ENCODE measurements at regions not wholly inside any gene's neighbourhood (a gene's known extent, or its start where the extent isn't known, plus 50 kb on each side); places are given as distances from the start of the nearest gene placed in this dataset.

GRCh38 chr5:2378976-2379375 is 372.5 kb downstream of the IRX2 start:
- Histone ChIP-seq H2AFZ (ENCODE audit: low read depth, low read length) (no peak overlapping the region), H3K9ac (ENCODE audit: low read depth, low read length) (no peak overlapping the region), H3K36me3 (ENCODE audit: insufficient read depth, low read length) (no peaks in the 10 kb centered on the region), H3K9me3 (ENCODE audit: insufficient read depth, low read length, severe bottlenecking) (no peaks in the 10 kb centered on the region), H3K4me1 (ENCODE audit: insufficient read depth, low read length) (no peaks in the 10 kb centered on the region), H4K20me1 (ENCODE audit: insufficient read depth, low read length) (no peaks in the 10 kb centered on the region), H3K27ac (ENCODE audit: low read length) (no peak overlapping the region), H3K79me2 (ENCODE audit: insufficient read depth, low read length) (no peaks in the 10 kb centered on the region), H3K4me2 (ENCODE audit: insufficient read depth, low read length) (no peak overlapping the region), H3K4me3 (ENCODE audit: low read depth in 1 of 2, low read length in 2 of 2) (no peak overlapping the region), H3K27me3 (ENCODE audit: insufficient read depth, low read length, poor library complexity) (peaks cover 6% of the 10 kb centered on the region)
- DNase-seq (no peak), ATAC-seq (ENCODE audit: insufficient read depth, low read depth) (no peak)
- no peak for TF ChIP-seq CTCF (IDR thresholded peaks at IDR 0.05; ENCODE audit: borderline replicate concordance, extremely low read depth, low read length, poor library complexity, severe bottlenecking)
- TF ChIP-seq EZH2 (IDR thresholded peaks at IDR 0.05; ENCODE audit: borderline replicate concordance, low read depth, low read length, severe bottlenecking) = no peak

- Histone ChIP-seq H3K9me3 (ENCODE audit: insufficient read depth, low read length, severe bottlenecking) (no peaks in the 10 kb centered on the region), H3K9ac (ENCODE audit: low read depth, low read length) (no peak overlapping the region), H2AFZ (ENCODE audit: low read depth, low read length) (no peak overlapping the region), H3K27ac (ENCODE audit: low read length) (no peak overlapping the region), H3K4me3 (ENCODE audit: low read depth in 1 of 2, low read length in 2 of 2) (no peak overlapping the region), H3K27me3 (ENCODE audit: insufficient read depth, low read length, poor library complexity) (peaks cover 6% of the 10 kb centered on the region), H3K79me2 (ENCODE audit: insufficient read depth, low read length) (no peaks in the 10 kb centered on the region), H3K4me1 (ENCODE audit: insufficient read depth, low read length) (no peaks in the 10 kb centered on the region), H3K4me2 (ENCODE audit: insufficient read depth, low read length) (no peak overlapping the region), H4K20me1 (ENCODE audit: insufficient read depth, low read length) (no peaks in the 10 kb centered on the region), H3K36me3 (ENCODE audit: insufficient read depth, low read length) (no peaks in the 10 kb centered on the region)
- ATAC-seq (ENCODE audit: insufficient read depth, low read depth) (no peak), DNase-seq (no peak)
- TF ChIP-seq CTCF (IDR thresholded peaks at IDR 0.05; ENCODE audit: borderline replicate concordance, extremely low read depth, low read length, poor library complexity, severe bottlenecking) (no peak), EZH2 (IDR thresholded peaks at IDR 0.05; ENCODE audit: borderline replicate concordance, low read depth, low read length, severe bottlenecking) (no peak)
Observed at GRCh38 chr5:2378108-2378507, 373.4 kb downstream of the IRX2 start.

- H3K4me2 ChIP-seq (ENCODE audit: insufficient read depth, low read length) = no peak overlapping the region
- TF ChIP-seq EZH2 (IDR thresholded peaks at IDR 0.05; ENCODE audit: borderline replicate concordance, low read depth, low read length, severe bottlenecking) = no peak
- no peak for TF ChIP-seq CTCF (IDR thresholded peaks at IDR 0.05; ENCODE audit: borderline replicate concordance, extremely low read depth, low read length, poor library complexity, severe bottlenecking)
- H3K27ac ChIP-seq (ENCODE audit: low read length) = no peak overlapping the region
- H3K36me3 ChIP-seq (ENCODE audit: insufficient read depth, low read length) = no peaks in the 10 kb centered on the region
- H2AFZ ChIP-seq (ENCODE audit: low read depth, low read length) = no peak overlapping the region
- H3K27me3 ChIP-seq (ENCODE audit: insufficient read depth, low read length, poor library complexity) = peaks cover 6% of the 10 kb centered on the region
- no peaks in the 10 kb centered on the region for H3K79me2 ChIP-seq (ENCODE audit: insufficient read depth, low read length)
- H3K9me3 ChIP-seq (ENCODE audit: insufficient read depth, low read length, severe bottlenecking) = no peaks in the 10 kb centered on the region
- no peaks in the 10 kb centered on the region for H3K4me1 ChIP-seq (ENCODE audit: insufficient read depth, low read length)
- ATAC-seq (ENCODE audit: insufficient read depth, low read depth) (no peak), DNase-seq (no peak)
- H4K20me1 ChIP-seq (ENCODE audit: insufficient read depth, low read length) = no peaks in the 10 kb centered on the region
- H3K9ac ChIP-seq (ENCODE audit: low read depth, low read length) = no peak overlapping the region
- no peak overlapping the region for H3K4me3 ChIP-seq (ENCODE audit: low read depth in 1 of 2, low read length in 2 of 2)
Observed at GRCh38 chr5:2376486-2376885, 375.0 kb downstream of the IRX2 start.

- Histone ChIP-seq H3K27ac (ENCODE audit: low read length) (no peak overlapping the region), H2AFZ (ENCODE audit: low read depth, low read length) (no peak overlapping the region), H3K4me3 (ENCODE audit: low read depth in 1 of 2, low read length in 2 of 2) (no peak overlapping the region), H3K79me2 (ENCODE audit: insufficient read depth, low read length) (no peaks in the 10 kb centered on the region), H3K27me3 (ENCODE audit: insufficient read depth, low read length, poor library complexity) (peaks cover 6% of the 10 kb centered on the region), H3K9ac (ENCODE audit: low read depth, low read length) (no peak overlapping the region), H4K20me1 (ENCODE audit: insufficient read depth, low read length) (no peaks in the 10 kb centered on the region), H3K4me2 (ENCODE audit: insufficient read depth, low read length) (no peak overlapping the region), H3K4me1 (ENCODE audit: insufficient read depth, low read length) (no peaks in the 10 kb centered on the region), H3K9me3 (ENCODE audit: insufficient read depth, low read length, severe bottlenecking) (no peaks in the 10 kb centered on the region), H3K36me3 (ENCODE audit: insufficient read depth, low read length) (no peaks in the 10 kb centered on the region)
- ATAC-seq (ENCODE audit: insufficient read depth, low read depth) (no peak), DNase-seq (no peak)
- TF ChIP-seq CTCF (IDR thresholded peaks at IDR 0.05; ENCODE audit: borderline replicate concordance, extremely low read depth, low read length, poor library complexity, severe bottlenecking) (no peak), EZH2 (IDR thresholded peaks at IDR 0.05; ENCODE audit: borderline replicate concordance, low read depth, low read length, severe bottlenecking) (no peak)
Observed at GRCh38 chr5:2375757-2376250, 375.7 kb downstream of the IRX2 start.

Measured in DND-41 (cell line).